G401 (cell line): ENCODE measurements at regions not wholly inside any gene's neighbourhood (a gene's known extent, or its start where the extent isn't known, plus 50 kb on each side); places are given as distances from the start of the nearest gene placed in this dataset.
"Not testable (repeated sequence)": the region's sequence is repeated elsewhere in the genome, so short reads cannot be mapped to it uniquely, and the experiment has no call there.

Experiments used
- DNase-seq: peaks from one replicate; pipeline ENCODE4 v3.0.0-alpha.2; 2015; ENCODE audit warnings: low spot score
- in situ Hi-C: cut with HindIII; loops from 2 replicates; pipeline ENCODE4 v1.10.0; 2016; ENCODE audit warnings: low sequenced_read_pairs, mixed read lengths

DNA sequence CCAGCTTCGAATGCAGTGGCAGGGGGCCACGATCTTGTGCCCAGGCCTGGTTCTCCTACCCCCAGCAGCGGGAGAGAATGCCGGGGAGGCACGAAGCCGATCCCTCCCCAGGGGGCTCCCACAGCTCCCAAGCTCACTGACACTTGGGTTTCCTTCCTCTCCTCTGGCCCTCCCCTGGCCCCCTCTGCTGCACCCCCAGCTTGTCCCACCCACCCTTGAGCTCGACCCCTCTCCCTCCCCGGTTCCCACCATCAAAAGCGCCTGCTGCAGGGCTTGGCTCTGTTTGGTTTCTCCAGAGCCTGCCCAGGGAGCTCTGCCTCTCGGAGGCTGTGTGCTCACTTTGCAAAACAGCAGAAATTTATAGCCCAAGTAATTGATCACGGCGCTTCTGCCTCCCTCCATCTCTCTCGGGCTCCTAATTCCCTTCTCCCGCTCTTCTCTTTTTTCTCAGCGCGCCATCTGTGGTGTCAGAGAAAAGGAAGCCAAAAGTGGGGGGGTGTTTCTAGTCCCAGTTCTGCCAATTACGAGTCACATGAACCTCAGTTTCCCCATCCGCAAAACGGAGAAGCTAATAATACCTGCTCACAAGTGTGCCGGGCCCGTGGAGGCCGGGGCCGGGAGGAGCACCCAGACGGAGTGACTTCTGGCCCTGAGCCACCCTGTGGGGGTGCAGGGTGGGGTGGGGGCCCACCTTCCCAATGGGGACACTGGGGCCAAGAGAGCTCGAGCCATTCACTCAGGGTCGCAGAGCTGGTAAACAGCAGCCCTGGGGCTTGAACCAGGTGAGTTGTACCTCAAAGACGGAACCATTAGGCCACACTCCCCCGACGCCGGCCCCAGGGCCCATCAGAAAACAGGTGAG is 141.2 kb upstream of the IER5L start:
- DNase-seq = peak; percentile 39

DNA sequence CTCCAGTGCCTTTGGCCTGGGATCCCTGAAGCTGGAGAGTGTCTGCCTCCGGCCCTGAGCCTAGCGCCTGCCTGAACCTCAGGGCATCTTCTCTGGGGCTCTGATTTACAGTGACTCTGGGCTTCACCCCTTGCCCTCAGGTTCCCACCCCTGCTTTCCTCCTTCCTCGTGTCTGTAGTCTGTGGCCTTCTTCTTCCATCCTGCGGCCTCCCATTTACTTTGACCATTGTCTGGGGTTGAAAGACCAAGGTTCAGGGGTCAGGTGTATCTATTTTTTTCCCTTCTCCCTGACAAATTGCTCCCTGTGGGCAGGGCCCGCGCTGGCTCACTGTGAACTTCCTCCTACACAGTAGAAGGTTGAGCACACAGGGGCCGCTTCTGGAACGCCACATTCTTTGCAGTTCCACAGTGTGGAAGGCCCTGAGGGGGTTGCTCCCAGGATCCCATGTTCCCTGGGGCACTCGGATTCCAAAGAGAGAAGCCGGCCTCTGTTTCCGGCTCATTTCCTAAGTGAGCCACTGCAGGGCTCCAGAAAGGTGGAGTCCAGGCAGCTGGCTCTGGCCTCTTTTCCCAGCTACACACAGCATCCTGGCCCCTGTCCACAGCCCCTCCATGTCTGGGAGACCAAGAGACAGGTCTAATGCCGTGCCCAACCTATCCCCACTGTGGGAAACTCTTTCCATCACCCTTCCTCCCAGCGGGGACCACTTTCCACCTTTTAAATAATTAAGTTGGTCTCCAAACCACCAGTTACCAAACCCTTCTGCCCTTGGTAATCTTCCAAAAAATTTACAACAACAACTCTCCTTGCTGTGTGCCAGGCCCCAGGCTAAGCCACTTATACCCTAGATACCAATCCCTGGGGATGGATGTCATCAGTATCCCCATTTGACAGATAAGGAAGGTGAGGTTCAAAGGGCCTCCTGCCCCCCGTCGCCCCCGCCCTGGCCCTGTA is 140.3 kb upstream of the IER5L start:
- no peak for DNase-seq
- in situ Hi-C loops = no loop called here

More for the DNA sequence above, 141.2 kb upstream of the IER5L start:
- in situ Hi-C loops = no loop called here

DNA sequence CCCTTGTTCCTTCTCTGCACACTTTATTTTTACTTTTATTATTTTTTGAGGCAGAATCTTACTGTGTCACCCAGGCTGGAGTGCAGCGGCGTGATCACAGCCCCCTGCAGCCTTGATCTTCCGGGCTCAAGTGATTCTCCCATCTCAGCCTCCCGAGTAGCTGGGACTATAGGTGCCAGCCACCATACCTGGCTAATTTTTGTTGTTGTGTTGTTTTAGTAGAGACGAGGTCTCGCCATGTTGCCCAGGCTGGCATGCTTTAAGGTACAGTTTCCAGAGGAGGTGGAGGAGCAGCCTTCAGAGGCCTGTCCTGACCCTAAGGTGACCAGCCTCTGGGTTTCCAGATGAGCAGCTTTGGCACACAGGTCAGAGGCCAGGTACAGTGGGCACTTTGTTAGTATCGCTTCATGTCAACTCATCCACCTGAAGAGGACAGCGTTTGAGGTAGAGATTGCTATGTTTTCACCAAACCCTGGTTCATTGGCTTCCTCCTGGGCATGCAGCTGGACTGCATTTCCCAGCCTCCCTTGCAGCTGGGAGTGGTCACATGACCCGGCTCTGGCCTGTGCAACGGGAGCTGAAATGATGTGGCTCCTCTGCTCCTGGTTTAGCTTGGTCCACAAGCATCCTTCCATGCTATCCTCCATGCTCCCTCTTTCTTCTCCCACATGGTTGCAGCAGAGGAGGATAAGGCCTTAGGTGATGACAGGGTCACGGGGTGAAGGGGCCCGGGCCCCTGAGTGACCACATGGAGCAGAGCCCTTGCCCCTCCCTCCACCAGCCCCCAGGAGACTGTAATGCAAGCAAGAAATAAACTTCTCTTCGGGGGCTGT is 139.3 kb upstream of the IER5L start:
- in situ Hi-C loops = no loop called here
- peak; percentile 77 for DNase-seq

DNA sequence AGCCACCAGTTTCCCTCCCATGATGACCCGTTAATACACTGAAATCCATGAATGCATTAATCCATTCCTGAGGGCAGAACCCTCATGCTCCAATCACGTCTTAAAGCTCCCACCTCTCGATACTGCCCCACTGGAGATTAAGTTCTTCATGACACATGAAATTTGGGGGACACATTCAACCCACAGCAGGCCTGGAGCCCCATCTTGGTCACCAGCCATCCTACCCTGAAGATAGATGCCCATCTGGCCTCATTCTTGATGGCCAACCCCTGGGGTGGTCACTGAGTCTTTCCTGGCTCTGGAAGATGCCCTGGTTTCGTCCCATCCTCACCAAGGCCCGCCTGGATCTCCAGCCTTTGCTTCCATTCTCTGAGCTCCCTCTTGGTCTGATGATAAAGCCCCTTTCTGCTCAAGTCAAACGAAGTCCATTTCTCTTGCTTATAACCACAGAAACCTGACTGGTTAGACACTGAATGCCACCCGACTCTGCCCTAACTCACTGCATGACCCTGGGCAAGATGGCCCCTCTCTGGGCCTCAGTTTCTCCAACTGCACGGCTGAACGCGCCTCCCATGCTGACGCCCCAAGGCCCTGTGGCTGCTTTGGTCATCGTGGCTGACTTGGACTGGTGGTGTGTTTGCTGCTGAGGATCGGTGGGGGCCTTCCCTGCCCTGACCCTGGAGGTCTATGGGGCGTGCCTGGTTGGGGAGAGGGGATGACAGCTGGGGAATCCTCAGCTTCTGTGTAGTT is 138.4 kb upstream of the IER5L start:
- DNase-seq = no peak
- in situ Hi-C loops = no loop called here

DNA sequence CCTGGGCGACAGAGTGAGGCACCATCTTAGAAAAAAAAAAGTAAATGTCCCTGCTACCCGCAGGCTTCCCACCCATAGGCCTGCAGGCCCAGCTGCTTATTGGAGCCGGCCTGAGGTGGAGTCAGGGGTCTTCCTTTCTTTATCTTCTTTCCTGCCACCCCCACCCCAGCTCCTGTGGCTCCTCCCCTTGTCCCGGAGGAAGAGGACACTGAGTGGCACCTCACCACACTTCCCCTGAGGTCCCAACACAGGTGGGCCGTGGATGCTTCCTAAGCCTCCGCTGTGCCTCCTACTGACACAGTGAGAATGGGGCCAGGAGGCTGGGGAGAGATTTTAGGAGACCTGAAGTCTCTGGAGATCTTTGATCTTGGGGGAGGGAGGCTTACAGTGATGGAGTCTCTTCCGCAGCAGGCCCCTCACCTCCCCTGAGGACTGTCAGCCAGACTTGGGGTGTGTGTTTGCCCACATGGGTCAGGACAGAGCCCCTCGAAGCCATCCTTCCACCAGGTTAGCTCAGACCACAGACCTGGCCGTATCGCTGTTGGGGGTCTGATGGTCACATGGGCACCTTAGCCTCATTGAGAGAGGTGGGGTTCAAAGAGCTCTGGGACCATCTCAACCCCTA is 135.4 kb upstream of the IER5L start:
- in situ Hi-C loops = no loop called here
- no peak for DNase-seq

- no peak for DNase-seq
- in situ Hi-C loops = no loop called here
Measured at GRCh38 chr9:129312251-129313122, 134.4 kb upstream of the IER5L start.

- DNase-seq = no peak
- in situ Hi-C loops = no loop called here
Measured at GRCh38 chr9:129311643-129312042, 133.6 kb upstream of the IER5L start.

- DNase-seq = no peak
- in situ Hi-C loops = no loop called here
Measured at GRCh38 chr9:129310666-129311350, 132.7 kb upstream of the IER5L start.

- in situ Hi-C loops = no loop called here
- DNase-seq = no peak
Measured at GRCh38 chr9:129309906-129310305, 131.8 kb upstream of the IER5L start.

- no peak for DNase-seq
- in situ Hi-C loops = no loop called here
Measured at GRCh38 chr9:129309041-129309430, 131.0 kb upstream of the IER5L start.

- no peak for DNase-seq
- in situ Hi-C loops = no loop called here
Measured at GRCh38 chr9:129307227-129307970, 129.3 kb upstream of the IER5L start.

GRCh38 chr9:129306318-129306973 is 128.4 kb upstream of the IER5L start:
- in situ Hi-C loops = no loop called here
- DNase-seq = no peak

DNA sequence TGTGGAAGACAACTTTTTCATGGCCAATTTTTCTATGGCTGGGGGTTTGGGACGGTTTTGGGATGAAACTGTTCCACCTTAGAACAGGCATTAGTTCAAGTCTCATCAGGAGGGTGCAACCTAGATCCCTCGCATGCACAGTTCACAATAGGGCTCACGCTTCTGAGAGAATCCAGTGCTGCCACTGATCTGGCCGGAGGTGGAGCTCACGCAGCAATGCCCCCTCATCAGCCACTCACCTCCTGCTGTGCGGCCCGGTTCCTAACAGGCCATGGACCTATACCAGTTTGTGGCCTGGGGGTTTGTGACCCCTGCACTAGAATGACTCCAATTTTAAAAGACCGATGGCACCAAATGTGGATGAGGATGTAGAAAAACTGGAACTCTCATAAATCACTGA is 127.2 kb upstream of the IER5L start:
- in situ Hi-C loops = no loop called here
- no peak for DNase-seq

DNA sequence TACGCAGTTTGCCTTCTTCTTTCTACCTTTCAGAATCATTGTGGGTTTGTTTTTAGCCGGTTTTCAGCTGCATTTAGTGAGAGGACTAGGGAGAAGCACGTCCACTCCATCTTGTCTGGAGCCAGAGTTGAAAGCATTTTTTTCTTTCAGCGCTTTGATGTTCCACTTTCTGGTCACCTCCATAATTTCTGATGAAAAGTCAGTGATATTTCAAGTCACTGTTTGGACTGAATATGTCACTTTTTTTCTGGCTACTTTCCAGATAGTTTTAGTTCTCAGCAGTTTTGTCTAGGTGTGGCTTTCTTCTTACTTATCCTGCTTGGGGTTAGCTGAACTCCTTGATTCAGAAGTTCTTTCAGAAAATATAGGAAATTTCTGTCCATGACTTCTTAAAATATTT is 123.9 kb upstream of the IER5L start:
- DNase-seq = no peak
- in situ Hi-C loops = no loop called here

GRCh38 chr9:129296195-129296594 is 118.1 kb upstream of the IER5L start:
- in situ Hi-C loops = not testable (repeated sequence)

GRCh38 chr9:129291041-129291501 is 113.0 kb upstream of the IER5L start:
- no peak for DNase-seq

More at GRCh38 chr9:129296195-129296594, 118.1 kb upstream of the IER5L start:
- DNase-seq = not testable (repeated sequence)

More at GRCh38 chr9:129291041-129291501, 113.0 kb upstream of the IER5L start:
- in situ Hi-C loops = no loop called here
